Kidney capillary endothelial cell (primary cell): ENCODE measurements at regions not wholly inside any gene's neighbourhood (a gene's known extent, or its start where the extent isn't known, plus 50 kb on each side); places are given as distances from the start of the nearest gene placed in this dataset.

Experiments used
- DNase-seq: peaks from one replicate; pipeline ENCODE4 v3.0.0-alpha.2; 2018; ENCODE audit warnings: low spot score

DNA sequence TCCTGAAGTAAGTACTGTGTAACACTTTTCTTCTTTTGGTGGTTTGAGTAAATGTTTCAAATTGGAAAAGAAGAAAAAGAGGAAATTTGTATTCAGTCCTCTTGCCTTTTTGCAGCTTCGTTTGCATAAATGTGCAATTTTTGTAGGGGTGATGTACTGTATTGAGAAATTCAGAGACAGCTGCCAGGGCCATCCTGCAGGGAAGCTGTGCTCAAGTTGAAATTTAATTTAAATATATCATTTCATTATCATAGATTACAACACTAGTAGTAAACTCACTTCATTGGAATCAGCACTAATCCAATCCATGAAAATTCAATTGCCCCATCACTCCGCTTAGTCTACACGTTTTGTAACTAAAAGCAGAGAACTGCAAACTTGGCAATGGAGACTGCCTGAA is 415.4 kb downstream of the DNAJB9 start:
- DNase-seq: no peak

DNA sequence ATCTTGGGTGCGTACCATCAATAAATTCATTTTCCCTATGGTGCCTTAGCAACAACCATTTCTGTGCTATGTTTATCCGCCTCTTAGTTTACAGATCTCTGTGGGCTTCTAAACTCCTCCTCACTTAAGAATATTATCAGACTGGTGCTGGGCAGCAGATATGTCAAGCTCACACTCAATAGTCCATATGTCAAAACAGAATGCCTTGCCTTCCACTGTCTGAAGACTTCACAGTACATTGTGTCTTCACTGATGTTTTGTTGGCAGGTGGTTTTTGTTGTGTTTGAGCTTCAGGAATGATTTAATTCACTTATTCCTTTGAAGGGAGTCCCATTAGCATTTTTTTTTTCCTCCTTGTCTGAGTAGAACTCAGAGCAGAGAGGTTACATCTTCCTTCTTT is 419.6 kb downstream of the DNAJB9 start:
- no peak for DNase-seq

DNA sequence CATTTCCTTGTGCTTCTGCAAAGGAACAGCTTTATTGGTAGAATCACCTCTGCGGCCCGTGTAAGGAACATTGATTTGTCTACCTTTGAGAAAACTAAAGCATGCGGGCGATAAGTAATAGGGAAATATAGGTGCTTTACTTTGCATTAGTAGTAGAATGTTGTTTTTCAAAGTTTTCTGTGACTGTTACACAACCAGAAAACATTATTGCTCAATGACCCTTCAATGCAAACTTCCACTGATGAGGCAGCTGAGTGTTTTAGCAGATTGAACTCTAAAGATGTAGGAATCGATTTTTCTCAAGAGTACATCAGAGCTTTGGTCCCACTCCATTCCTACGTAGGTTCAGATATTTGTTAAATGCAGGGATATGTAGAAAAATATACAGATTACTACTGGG is 427.8 kb downstream of the DNAJB9 start:
- DNase-seq: no peak

DNA sequence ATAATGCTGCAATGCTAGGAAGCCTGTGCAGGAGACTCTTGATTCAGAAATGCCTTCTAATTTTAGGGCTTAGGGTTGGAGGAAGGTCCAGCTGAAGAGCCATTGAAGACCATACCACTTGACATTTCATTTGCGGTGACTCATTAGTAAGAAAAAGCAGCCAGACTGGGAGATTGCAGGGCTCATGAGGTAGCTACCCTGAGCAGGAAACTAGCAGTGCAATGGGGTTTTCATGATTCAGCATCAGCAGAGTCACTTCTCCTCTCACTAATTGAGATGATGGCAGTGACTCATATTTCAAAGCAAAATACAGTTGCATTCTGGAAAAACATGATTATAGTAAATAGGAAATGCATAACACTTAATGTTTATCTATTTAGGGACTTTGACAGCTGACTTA is 434.1 kb downstream of the DNAJB9 start:
- peak; percentile 69 for DNase-seq

DNA sequence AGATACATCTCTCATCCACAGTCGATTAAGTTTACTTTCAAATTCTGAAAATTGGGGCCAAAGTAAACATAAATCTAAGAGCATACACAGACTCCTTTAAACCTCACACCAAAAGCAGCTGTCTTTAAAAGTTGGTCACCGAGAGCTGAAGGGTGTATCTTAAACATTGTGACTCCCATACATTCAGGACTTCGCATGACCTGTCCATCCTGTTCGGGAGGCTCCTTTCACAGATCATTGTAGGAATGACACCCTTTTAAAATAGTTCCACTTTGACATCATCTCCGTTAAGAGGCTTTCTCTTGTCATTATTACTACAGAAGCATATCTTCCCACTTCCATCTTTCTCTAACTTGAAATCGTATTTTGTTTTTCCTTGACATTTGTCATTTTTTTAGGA is 440.0 kb downstream of the DNAJB9 start:
- DNase-seq: no peak

DNA sequence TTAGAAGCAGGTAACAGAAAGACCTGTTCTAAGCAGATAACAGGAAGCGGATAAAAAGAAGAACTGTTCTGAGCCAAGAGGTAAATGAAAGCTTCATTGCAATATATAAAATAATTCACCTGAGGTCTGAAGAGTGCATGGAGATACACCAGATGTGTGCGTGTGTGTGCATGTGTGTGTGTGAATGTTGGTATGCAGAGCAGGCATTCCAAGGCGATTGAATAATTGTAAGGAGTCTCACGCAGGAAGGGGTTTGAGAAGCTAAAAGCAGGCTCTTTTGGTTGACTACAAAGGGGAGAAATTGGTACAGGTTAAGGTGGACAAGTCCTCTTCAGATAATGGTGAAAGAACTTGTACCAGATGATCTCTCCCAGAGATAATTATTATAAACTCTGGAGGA is 450.6 kb downstream of the DNAJB9 start:
- DNase-seq: no peak

DNA sequence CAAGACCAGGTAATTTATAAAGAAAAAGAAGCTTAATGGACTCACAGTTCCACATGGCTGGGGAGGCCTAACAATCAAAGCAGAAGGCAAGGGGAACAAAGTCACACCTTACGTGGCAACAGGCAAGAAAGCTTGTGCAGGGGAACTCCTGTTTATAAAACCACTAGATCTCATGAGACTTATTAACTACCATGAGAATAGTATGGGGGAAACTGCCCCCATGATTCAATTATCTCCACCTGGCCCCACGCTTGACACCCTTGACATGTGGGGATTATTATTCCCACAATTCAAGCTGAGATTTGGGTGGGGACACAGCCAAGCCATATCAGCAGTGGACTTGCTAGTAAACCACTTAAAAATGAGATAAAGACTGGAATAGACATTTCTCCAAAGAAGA is 451.7 kb downstream of the DNAJB9 start:
- no peak for DNase-seq

DNA sequence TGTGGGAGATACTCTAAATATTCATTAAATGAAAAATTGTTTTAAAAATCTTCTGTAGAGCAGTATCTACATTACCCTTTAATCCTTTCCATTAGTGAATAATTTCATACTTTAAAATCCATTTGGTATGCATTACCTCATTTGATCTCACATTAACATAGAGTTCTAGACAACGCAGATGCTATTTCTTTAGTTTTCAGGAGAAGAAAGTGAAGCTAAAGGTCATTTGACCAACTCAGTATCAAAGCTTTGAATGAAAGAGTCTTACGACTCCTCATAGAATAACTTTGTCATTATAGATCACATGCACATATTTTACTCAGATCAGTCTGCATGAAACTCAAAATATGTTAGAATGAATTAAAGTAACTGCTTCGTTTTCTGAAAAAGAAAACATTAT is 460.2 kb downstream of the DNAJB9 start:
- no peak for DNase-seq

DNA sequence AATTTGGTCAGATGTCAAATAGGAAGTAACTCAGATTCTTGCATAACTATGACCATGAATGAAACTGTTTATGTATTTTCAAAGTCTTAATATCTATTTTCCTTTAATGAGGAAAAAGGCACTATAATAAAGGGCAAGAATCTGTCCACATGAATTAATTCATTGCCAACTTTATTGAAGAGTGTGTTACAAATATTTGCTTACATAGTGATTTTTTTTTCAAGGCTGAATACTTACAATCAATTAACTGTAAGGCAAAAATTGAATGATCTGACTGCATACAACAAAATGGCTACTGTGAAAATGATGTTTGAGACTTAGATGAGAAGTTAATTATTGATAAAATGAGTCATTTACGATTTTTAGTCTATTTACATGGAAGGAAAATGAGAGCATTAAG is 475.0 kb downstream of the DNAJB9 start:
- DNase-seq: no peak

DNA sequence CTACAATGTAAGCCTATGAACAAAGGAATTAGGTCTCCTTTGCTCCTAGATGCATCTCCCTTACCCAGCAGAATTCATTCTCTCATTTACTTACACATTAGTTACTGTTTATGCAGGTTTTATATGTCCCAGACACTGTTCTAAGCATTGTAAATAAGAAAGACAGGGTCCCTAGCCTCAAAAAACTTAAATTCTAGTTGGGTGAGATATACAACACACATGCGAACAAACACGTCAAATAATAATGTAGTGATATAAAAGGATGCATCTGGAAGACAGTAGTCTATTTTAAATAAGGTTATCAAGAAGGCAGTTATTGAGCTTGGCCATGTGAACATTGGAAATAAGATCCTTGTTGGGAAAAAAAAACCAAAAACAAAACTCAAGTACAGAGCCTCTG is 479.7 kb downstream of the DNAJB9 start:
- DNase-seq: no peak

DNA sequence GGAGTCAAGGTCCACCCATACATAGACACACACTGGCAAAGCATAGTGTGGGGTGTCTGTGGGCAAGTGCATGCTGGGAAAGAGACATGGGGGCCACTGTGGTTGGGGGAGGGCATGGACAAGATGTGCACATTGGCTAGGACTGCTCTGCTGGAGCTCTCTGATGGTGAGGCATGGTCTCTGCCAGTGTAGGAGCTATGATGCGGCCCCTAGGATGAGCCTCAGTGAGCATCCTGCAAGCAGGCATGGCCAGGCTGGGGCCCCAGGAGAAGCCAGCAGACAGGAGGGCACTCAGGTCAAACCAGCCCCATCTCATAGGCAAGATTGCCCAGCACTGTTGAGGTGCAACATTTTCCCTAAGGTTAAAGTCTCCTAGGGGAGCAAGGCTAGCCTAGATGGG is 489.4 kb downstream of the DNAJB9 start:
- DNase-seq: no peak

DNA sequence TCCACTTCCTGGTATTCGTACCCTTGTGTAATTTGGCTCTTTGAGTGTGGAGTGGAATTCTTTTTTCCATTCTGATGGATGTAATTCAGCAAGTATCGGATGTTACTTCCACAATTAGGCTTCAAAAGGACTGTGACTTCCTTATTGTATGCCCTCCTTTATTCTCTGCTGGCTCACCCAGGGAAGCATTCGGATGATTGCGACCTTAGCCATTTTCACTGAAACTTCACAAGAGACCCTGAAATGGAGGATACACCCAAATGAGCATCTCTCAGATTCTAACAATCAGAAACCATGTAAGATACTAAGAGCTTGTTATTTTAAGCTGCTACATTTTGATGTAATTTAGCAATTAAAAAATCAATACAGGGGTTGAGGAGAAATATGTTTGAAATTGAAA is 493.1 kb downstream of the DNAJB9 start:
- no peak for DNase-seq

DNA sequence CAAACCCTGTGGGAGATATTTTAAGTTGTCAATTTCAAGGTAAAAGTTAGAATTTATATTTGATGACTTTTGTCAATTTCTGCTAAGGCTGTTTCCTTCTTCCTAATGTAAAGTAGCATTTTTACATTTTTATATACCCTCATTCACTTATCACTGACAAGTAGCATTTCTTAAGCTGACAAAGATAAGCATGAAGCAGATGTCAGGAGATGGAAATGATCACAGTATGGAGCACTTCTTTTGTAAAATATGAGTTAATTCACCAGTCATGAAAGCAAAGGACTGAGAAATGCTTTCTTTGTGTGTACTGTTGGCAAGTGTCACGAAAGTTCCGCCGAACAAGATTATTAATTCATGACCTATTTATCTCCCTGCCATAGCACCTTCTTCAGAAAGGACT is 503.9 kb downstream of the DNAJB9 start:
- no peak for DNase-seq

DNA sequence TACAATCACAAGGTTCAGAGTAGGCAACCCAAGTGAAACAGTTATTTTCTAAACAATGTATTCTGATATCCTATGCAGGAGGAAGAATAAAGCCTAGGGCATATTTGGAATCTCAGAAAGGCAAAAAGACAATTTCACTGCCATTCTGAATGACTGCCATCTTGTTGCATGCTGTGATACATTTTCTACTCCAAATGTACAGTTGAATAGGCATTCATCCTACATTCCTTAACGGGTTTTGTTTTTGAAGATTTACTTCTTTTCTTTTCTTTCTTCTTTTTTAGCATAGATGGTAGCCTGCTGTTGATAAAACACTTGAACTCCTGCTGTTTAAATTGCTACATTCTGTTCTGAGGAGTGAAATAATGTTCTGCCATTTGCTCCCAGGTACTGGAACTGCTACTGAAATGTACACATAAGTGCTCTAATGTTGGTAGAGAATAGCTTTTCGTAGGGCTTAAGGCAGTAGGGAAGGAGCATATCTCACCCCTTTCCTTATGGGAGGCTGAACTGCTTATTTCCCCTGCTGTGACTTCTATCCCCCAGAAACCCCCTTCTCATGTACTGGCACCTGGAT is 506.8 kb downstream of the DNAJB9 start:
- no peak for DNase-seq

DNA sequence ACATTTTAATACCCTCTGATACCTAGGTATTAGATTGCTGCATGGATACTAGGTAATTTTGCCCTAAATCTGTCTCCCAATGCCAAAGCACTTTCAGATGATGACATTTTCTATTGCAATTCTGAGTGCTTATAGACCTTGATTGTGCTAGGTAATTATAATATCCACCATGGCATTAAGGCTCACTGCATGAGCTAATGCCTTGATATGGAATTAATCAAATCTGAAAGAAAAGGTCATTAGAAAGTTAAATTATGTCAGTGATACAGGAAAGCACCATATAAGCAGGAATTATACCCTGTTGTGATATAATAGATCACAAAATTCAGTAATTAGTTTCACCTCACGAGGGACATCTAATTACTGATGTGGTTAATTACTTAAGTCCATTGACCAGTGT is 521.4 kb downstream of the DNAJB9 start:
- DNase-seq: no peak

DNA sequence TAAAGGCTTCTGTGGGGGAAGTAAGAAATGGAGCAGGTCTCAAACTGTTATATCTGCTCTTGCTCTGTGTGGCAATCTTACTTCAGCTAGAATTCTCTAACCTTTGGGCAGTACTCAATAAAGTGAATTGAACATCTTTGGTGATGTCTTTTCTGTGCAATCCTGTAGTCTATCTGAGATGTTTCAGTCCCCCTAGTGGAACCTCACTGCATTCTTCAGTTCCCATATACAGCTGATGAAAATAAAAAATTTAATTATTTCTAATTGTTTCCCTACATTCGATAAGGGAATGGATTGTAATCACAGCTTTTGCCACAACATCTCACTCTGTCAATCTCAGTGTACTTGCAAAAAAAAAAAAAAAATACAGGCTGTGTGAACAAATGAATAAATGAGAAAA is 522.6 kb downstream of the DNAJB9 start:
- no peak for DNase-seq

DNA sequence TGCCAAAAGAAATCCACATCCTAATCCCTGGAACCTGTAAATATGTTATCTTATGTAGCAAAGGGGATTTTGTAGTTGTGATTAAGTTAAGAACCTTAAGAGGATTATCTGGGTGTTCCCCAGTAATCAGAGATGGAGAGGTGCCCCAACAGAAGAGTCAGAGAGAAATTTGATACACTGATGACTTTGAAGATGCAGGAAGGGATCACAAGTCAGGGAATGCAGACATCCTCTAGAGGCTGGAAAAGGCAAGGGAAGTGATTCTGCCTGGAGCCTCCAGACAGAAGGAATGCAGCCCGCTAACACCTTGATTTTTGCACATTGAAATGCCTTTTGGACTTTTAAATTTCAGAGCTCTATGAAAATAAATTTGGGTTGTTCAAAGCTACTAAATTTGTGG is 531.7 kb downstream of the DNAJB9 start:
- DNase-seq: no peak

DNA sequence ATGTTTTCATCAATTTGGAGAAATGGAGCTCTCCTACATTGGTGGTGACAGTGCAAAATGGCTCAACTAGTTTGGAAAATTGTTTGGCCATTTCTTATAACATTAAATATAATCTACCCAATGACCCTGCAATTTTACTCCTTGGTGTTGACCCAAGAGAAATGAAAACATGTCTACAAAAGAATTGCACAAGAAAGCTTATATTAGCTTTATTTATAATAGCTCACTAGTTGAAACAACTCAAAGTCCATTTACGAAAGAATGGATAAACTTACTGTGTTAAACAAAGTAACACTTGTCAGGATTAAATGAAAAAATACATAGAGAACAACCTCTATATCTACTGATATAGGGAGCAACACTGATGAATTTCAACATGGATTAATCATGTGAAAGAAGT is 539.9 kb downstream of the DNAJB9 start:
- DNase-seq: no peak

DNA sequence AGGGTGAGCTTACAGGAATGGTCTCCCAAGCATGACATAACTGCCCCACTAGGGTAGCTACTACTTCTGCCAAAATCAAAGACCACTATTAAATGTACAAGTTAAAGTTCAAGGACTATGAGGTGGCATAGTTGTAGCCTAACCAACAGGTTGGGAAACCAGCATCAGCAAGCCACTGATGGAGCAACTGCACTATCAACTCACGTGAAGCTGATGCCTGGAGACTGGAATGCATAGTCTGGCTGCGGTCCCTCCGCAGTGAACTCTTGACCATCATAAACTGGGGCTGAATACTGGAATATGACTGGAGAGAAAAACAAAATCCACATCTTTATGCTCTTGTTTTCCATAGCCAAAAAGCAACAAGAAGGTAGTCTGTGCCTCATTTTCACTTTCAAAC is 541.4 kb downstream of the DNAJB9 start:
- no peak for DNase-seq

DNA sequence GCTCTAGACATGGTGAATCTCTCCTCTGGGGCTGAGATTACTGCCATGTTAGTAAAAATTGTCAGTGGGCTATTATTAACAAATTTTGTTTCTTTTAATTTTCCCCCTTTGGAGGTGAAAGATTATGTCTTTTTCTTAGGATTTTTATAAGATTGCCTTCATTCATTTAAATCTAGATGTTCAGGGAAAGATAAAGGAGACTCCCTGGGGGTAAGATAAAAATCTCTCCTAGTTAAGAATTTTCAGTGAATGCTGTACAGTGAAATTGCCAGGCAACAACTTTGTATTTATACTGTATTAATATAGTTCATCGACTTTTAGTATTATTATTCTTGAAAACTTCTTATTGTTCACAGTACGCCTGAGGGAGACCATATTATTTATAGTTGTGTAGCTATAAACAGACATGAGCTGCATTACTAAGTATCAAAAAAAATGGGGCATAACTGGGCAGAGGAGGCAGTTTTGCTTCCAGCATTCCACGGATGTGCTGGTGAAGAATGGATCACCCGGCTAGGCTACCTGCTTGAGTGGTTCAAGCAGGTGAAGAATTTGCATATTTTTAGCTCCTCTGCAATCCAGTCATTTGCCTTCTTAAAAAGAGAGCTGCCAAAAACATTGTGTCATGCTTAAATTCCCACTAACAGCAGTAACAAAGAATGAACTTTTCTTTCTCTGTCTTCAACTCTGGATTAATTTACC is 552.1 kb downstream of the DNAJB9 start:
- DNase-seq: no peak

DNA sequence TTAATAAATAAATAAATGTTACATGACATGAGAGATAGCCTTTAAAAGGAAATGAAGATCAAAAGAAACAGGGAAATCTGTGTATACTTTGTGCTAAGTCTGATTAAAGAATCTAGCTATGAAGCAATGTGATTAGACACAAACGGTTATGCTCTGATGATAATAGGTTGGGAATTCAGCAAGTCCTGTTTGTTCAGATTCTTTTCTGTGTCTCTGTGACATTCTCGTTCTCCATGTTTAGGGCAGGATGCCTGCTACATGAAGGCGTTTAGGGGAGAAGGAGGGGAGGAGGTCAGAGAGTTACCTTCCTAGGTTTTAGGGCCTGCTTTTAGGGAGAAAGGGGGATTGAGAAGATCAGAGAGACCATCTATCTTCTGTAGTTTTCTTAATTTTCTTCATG is 555.3 kb downstream of the DNAJB9 start:
- DNase-seq: no peak

DNA sequence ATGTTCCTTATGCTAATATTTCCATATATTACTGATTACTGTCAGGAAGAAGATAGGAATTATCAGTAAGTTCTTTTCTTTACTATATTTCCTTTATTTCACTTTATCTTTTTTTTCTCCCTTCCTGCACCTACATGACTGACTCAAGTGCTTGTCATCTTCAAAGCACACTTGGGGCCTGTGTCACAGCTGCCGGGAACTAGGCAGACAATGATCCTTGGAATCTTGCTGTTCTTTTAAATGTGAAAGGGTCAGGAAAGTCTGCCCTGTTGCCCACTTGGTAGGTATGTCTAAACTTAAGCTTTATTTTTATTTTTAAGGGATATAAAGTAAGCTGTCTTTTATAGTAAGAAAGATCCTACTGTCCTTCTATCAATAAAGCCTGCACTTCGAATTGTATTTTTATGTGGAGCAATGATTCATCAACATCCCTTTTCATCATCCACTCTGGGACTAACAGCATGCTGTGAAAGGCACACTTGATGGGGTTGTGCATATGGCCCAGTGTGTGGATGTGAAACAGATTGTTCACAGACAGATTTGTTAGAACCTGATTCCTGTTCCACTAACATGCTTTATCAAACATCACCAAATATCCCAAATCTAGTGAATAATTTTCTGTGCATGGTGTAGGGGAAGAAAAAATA is 556.9 kb downstream of the DNAJB9 start:
- peak; percentile 40 for DNase-seq

DNA sequence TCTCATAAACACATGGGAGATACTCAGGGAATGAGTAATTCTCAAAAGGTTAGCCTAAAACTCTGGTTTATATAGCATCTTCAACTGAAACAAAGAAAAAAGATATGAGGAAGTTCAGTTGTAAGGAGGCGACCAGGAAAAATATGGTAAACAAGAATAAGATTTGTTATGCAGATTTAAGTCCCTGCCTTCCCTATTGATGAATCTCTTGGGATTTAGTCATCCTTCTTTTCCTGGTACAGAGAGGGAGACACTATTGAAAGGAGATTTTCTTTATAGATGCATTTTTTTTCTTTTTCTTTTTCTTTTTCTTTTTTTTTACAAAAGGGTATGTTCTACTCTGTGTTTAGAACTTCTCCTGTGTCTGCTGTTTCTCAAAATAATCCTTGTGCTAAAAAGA is 557.5 kb downstream of the DNAJB9 start:
- DNase-seq: peak; percentile 0

DNA sequence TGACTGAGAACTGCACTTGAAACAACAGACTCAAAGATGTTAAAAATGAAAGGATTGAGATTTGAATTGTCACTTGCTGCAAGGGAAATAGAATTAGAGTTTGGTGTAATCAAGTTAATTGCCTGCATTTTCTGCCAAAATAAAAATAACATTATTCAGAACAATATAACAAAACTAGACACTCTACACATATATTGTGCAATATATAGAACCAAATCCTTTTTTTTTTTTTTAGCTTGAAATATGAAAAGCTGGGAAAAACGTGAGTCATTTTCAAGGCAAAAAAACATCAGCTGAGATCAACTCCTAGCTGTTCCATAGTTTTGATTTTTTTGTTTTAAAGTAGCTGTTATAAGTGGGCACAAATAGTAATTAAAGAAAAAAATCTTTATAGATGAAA is 561.5 kb downstream of the DNAJB9 start:
- no peak for DNase-seq
